ENCODE measurements at regions not wholly inside any gene's neighbourhood (a gene's known extent, or its start where the extent isn't known, plus 50 kb on each side); places are given as distances from the start of the nearest gene placed in this dataset.

- WGBS, 4 donors: 82 to 91% (median 84%) methylated on average over 4 of the region's 4 CpGs
- no peaks in the 10 kb centered on the region for H3K9me3 ChIP-seq (replicated peaks in 1 of 3)
- intact Hi-C loops (cut with DNase I): no loop called here
- no peak for DNase-seq
- H3K27me3 ChIP-seq: no peaks in the 10 kb centered on the region
- TF ChIP-seq CTCF (IDR thresholded peaks at IDR 0.05): no peak
- TF ChIP-seq POLR2A (IDR thresholded peaks at IDR 0.05): no peak
- H3K4me3 ChIP-seq: no peak overlapping the region
- no peak overlapping the region for H3K27ac ChIP-seq
- no peaks in the 10 kb centered on the region for H3K4me1 ChIP-seq (replicated peaks in 1 of 2)
- no peaks in the 10 kb centered on the region for H3K36me3 ChIP-seq (replicated peaks in 1 of 2)
Measured at GRCh38 chr18:24754583-24755253, 294.3 kb downstream of the HRH4 start.

GRCh38 chr18:24756385-24756784 is 295.9 kb downstream of the HRH4 start:
- no peaks in the 10 kb centered on the region for H3K4me1 ChIP-seq (replicated peaks in 1 of 2)
- no peaks in the 10 kb centered on the region for H3K36me3 ChIP-seq (replicated peaks in 1 of 2)
- intact Hi-C loops (cut with DNase I): no loop called here
- no peaks in the 10 kb centered on the region for H3K9me3 ChIP-seq (replicated peaks in 1 of 3)
- no peak for DNase-seq
- no peaks in the 10 kb centered on the region for H3K27me3 ChIP-seq
- H3K27ac ChIP-seq: no peak overlapping the region
- no peak overlapping the region for H3K4me3 ChIP-seq
- TF ChIP-seq POLR2A (IDR thresholded peaks at IDR 0.05): no peak
- no peak for TF ChIP-seq CTCF (IDR thresholded peaks at IDR 0.05)

- H3K27ac ChIP-seq: no peak overlapping the region
- no peak overlapping the region for H3K4me3 ChIP-seq
- DNase-seq: no peak
- H3K27me3 ChIP-seq: no peaks in the 10 kb centered on the region
- no peaks in the 10 kb centered on the region for H3K36me3 ChIP-seq (replicated peaks in 1 of 2)
- intact Hi-C loops (cut with DNase I): no loop called here
- H3K9me3 ChIP-seq (replicated peaks in 1 of 3): no peaks in the 10 kb centered on the region
- TF ChIP-seq POLR2A (IDR thresholded peaks at IDR 0.05) (no peak), CTCF (IDR thresholded peaks at IDR 0.05) (no peak)
- H3K4me1 ChIP-seq (replicated peaks in 1 of 2): no peaks in the 10 kb centered on the region
Measured at GRCh38 chr18:24757134-24757533, 296.7 kb downstream of the HRH4 start.

GRCh38 chr18:24761765-24762164 is 301.3 kb downstream of the HRH4 start:
- no peak for TF ChIP-seq POLR2A (IDR thresholded peaks at IDR 0.05)
- no peak for TF ChIP-seq CTCF (IDR thresholded peaks at IDR 0.05)
- intact Hi-C loops (cut with DNase I): no loop called here
- no peaks in the 10 kb centered on the region for H3K36me3 ChIP-seq (replicated peaks in 1 of 2)
- no peaks in the 10 kb centered on the region for H3K27me3 ChIP-seq
- H3K27ac ChIP-seq: no peak overlapping the region
- H3K4me1 ChIP-seq (replicated peaks in 1 of 2): no peaks in the 10 kb centered on the region
- DNase-seq: no peak
- H3K9me3 ChIP-seq (replicated peaks in 1 of 3): no peaks in the 10 kb centered on the region
- no peak overlapping the region for H3K4me3 ChIP-seq

Data from adrenal gland (tissue), 9 donors.